Subcutaneous abdominal adipose tissue (tissue), 5 donors: ENCODE measurements at regions not wholly inside any gene's neighbourhood (a gene's known extent, or its start where the extent isn't known, plus 50 kb on each side); places are given as distances from the start of the nearest gene placed in this dataset.
A peak's percentile ranks its signal among the peaks of the same experiment; 100 is the strongest.

Source experiments
- H3K27ac ChIP-seq: one replicate; pipeline ENCODE4 v1.7.0; 2013; ENCODE audit warnings: low read depth, mild to moderate bottlenecking, inconsistent platforms, low read length, moderate library complexity
- H3K27me3 ChIP-seq, 5 donors: one replicate each; pipeline ENCODE4 v1.7.0; 2013; ENCODE audit warnings: low read length in 5 of 5, inconsistent platforms in 1 of 5; ENCODE audit not compliant: control insufficient read depth in 5 of 5, insufficient read depth in 4 of 5
- H3K36me3 ChIP-seq, 5 donors: one replicate each; pipeline ENCODE4 v1.7.0; 2013; ENCODE audit warnings: low read length in 5 of 5; ENCODE audit not compliant: control insufficient read depth in 5 of 5, insufficient read depth in 5 of 5
- H3K4me1 ChIP-seq, 5 donors: one replicate each; pipeline ENCODE4 v1.7.0; 2013; ENCODE audit warnings: low read length in 5 of 5, mild to moderate bottlenecking in 3 of 5, moderate library complexity in 1 of 5; ENCODE audit not compliant: control insufficient read depth in 5 of 5, insufficient read depth in 5 of 5
- H3K4me3 ChIP-seq, 5 donors: one replicate each; pipeline ENCODE4 v1.7.0; 2013; ENCODE audit warnings: low read length in 5 of 5, low read depth in 1 of 5
- H3K9ac ChIP-seq, 5 donors: one replicate each; pipeline ENCODE4 v1.7.0; 2013; ENCODE audit warnings: low read length in 5 of 5, mild to moderate bottlenecking in 4 of 5, moderate library complexity in 3 of 5
- H3K9me3 ChIP-seq, 5 donors: one replicate each; pipeline ENCODE4 v1.7.0; 2013; ENCODE audit warnings: low read length in 5 of 5; ENCODE audit not compliant: control insufficient read depth in 5 of 5
- donor health status: healthy.
- donor health status: healthy.
- donor health status: healthy.
- donor health status: healthy.
- donor health status: healthy.

DNA sequence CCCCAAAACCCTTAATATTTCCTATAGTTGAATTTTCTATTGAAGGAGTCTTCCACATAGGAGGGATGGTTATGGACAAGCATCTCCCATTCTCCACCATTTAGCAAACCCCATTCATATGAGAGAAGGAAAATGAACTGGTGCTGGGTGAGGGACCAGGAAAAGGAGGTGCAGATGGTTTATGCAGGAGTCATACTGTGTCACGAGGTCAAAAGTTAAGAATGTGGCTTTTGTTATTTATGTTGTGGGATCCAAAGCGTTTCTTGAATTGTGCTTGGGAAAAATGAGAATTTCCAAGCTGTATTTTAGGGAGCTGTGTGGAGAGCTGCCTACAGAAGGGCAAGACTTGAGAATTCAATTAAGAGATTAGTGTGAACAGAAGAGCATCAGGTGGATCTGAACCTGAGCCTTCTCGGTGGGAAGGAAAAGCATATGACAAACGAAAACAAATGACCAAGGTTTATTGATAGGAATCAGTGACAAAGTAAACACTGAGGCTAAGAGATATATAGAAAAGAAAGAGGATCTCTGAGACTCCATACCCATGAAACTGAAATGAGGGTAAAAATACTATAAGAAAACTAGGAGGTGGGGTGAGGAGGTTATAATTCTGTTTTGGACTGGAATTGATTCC is 473.3 kb upstream of the NR2F2 start:
- Histone ChIP-seq H3K27me3 (no peaks in the 10 kb centered on the region), H3K4me3 (no peak overlapping the region), H3K4me1 (peaks cover 0 to 11% (median 9%) of the 10 kb centered on the region in 5 donors), H3K9me3 (no peaks in the 10 kb centered on the region), H3K9ac (no peak overlapping the region), H3K36me3 (no peaks in the 10 kb centered on the region), H3K27ac (peak overlapping the region; percentile 2)

DNA sequence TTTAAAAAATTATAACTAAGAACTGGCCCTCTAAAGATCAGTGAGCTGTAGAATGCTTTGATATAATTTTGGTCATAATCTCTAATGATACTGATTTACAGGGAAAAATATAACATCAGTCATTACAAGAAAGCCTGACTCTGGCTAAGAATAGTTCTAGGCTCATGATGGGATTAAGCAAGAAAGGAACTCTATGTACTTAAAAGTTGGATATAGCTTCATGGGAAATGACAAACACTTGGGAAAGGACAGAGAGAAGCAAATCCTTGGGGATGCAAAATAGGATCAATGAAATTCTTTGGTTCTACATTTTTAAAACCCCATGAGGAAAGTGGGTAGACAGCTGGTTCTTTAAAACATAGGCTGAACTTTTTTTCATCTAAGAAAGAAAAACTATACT is 472.7 kb upstream of the NR2F2 start:
- H3K9me3 ChIP-seq, result no peaks in the 10 kb centered on the region
- H3K36me3 ChIP-seq, result no peaks in the 10 kb centered on the region
- H3K4me1 ChIP-seq, result peaks cover 0 to 11% (median 9%) of the 10 kb centered on the region in 5 donors
- H3K9ac ChIP-seq, result no peak overlapping the region
- H3K27ac ChIP-seq, result no peak overlapping the region
- H3K4me3 ChIP-seq, result no peak overlapping the region
- no peaks in the 10 kb centered on the region for H3K27me3 ChIP-seq

DNA sequence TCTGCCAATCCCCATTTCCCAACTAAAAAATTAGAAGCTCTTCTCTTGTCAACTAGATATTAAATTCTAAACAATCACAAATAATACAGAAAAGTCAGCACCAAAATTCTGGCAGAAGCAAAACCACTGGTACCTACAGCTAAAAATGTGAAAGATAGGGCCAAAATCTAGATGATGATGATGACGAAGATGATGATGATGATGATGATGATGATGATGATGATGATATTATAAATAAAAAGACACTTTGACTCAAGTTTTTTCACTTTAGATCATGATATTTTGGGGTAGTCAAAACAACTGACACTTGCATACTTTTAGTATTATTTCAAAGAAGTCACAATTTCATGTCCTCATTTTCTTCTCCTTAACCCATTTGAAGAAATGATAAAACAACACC is 470.1 kb upstream of the NR2F2 start:
- no peak overlapping the region for H3K27ac ChIP-seq
- H3K36me3 ChIP-seq, result no peaks in the 10 kb centered on the region
- H3K4me1 ChIP-seq, result peaks cover 0 to 11% (median 9%) of the 10 kb centered on the region in 5 donors
- H3K27me3 ChIP-seq, result no peaks in the 10 kb centered on the region
- H3K9ac ChIP-seq, result no peak overlapping the region
- no peaks in the 10 kb centered on the region for H3K9me3 ChIP-seq
- no peak overlapping the region for H3K4me3 ChIP-seq

DNA sequence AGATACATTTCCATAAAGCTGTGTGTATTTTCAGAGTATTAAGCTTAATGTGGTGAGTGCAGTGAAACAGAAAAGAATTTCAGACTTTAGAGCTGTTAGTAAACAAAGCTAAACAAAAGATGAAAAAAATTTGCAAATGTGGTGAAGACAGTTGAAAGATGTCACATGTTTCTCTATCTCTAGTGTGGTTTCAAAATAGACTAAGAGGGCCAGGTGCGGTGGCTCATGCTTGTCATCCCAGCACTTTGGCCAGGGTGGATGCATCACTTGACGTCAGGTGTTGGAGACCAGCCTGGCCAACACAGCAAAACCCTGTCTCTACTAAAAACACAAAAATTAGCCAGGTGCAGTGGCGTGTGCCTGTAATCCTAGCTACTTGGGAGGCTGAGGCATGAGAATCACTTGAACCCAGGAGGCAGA is 466.0 kb upstream of the NR2F2 start:
- Histone ChIP-seq H3K9me3 (no peaks in the 10 kb centered on the region), H3K4me3 (no peak overlapping the region), H3K4me1 (no peaks in the 10 kb centered on the region), H3K27me3 (no peaks in the 10 kb centered on the region), H3K36me3 (no peaks in the 10 kb centered on the region), H3K27ac (no peak overlapping the region), H3K9ac (no peak overlapping the region)

DNA sequence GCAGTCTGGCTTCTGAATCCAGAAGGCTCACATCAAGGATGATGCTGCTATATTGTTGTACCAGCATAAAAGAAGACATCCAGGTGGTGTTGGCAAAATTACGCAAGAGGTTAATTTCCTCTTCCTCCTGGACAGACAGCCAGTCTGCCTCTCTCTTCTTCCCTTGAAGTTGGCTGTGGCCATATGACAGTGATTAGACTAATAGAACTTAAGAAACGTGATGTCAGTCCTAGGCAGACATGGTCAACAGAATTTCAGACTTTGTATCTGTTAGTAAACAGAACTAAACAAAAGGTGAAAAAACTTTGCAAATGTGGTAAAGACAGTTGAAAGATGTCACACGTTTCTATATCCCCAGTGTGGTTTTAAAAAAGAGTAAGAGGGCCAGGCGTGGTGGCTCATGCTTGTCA is 465.2 kb upstream of the NR2F2 start:
- Histone ChIP-seq H3K4me1 (no peaks in the 10 kb centered on the region), H3K27ac (no peak overlapping the region), H3K27me3 (no peaks in the 10 kb centered on the region)

DNA sequence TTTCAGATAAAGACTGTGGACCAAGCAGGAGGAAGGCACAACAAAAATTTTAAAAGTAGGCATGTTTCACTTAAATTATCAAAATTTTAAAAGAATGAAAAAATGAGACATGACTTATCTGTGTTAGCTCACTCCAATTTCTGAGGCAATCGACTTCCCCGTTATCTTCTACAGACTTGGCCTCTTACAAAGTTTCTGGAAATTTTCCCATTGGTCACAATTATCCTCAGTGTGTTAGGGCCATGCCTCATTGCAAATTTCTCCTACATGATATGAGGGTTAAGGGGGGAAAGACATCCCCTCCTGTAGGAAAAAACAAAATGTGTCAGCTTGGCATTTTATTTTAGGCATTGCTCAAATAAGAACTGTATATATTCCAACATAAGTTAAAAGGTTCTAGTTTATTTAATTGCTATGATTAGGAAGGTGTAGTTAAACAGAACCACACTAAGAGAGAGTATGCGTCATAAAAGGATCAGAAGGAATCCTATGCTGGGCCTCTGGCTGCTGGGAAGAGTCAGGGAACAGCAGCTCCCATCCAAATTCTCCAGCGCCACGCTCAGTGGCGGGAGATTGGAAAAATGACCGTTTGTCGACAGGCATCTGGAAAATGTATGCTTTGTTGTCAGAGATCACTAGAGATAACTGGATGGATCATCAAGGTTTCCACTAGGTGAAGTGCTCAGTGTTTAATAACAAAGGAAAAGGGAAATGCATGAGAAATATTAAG is 463.6 kb upstream of the NR2F2 start:
- Histone ChIP-seq H3K4me1 (no peaks in the 10 kb centered on the region), H3K9ac (no peak overlapping the region), H3K4me3 (no peak overlapping the region), H3K27ac (no peak overlapping the region), H3K27me3 (no peaks in the 10 kb centered on the region), H3K9me3 (no peaks in the 10 kb centered on the region), H3K36me3 (no peaks in the 10 kb centered on the region)

More for the DNA sequence above, 465.2 kb upstream of the NR2F2 start:
- H3K4me3 ChIP-seq, result no peak overlapping the region
- no peak overlapping the region for H3K9ac ChIP-seq
- no peaks in the 10 kb centered on the region for H3K9me3 ChIP-seq
- H3K36me3 ChIP-seq, result no peaks in the 10 kb centered on the region

DNA sequence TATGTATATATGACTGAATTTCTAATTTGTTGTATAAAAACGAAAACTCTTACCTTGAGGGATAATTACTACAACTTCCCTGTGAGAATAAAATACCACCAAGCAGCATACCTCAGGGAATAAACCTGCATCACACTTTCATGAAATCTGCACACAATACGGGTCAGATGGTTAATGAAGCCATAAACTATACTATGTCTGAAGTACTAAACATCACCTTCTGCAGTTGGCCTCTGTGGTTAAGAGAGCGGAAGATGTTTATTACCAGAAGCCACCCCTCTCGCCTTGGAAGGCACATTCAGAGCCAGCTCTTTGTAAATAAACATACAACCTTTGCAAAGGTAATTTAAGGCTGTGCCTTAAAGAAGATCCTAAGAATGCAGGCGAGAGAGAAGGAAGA is 462.1 kb upstream of the NR2F2 start:
- Histone ChIP-seq H3K9me3 (no peaks in the 10 kb centered on the region), H3K36me3 (no peaks in the 10 kb centered on the region), H3K27ac (no peak overlapping the region), H3K9ac (no peak overlapping the region), H3K4me1 (no peaks in the 10 kb centered on the region), H3K4me3 (no peak overlapping the region), H3K27me3 (no peaks in the 10 kb centered on the region)

DNA sequence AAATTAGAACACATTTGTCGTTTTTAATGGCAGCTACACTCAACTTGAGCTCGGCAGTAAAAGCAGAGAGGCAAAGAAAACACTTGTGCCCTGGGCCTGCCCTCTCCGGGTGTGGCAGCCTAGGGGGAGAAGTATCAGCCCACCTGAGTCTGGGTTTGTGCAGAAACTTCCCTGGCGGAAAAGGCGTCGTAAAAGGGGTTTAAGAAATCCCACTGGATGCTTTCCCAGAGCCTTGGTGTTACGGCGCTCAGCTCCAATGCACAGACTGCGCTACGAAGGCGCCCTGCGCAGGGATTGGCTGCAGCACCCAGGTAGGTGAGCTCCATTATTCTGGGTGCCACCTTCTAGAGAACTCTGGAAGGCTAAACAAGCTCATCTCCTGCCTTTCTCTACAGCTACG is 461.5 kb upstream of the NR2F2 start:
- Histone ChIP-seq H3K4me1 (no peaks in the 10 kb centered on the region), H3K9me3 (no peaks in the 10 kb centered on the region), H3K27me3 (no peaks in the 10 kb centered on the region), H3K27ac (no peak overlapping the region), H3K9ac (no peak overlapping the region), H3K36me3 (no peaks in the 10 kb centered on the region), H3K4me3 (no peak overlapping the region)

DNA sequence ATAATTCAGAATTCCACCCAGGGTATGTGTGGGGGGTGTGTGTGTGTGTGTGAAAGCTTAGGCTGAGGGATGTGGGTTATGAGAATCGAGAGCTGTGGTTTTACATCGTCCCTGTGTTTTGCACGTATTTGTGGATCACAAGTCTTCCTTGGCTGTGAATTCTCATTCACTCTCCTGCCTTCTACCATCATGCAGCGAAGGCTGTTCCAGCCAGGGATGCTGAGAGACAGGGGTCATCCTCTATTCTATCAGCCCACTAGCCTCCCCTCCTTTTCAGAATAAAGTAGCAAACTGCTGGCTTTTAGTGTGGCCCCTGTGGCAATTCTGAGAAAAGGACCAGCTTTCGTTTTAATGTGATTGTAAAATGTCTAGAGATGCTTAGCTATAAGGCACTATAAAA is 460.6 kb upstream of the NR2F2 start:
- no peak overlapping the region for H3K27ac ChIP-seq
- peaks cover 0 to 4% (median 0%) of the 10 kb centered on the region in 5 donors for H3K4me1 ChIP-seq
- no peaks in the 10 kb centered on the region for H3K27me3 ChIP-seq
- no peak overlapping the region for H3K9ac ChIP-seq
- H3K36me3 ChIP-seq, result no peaks in the 10 kb centered on the region
- H3K4me3 ChIP-seq, result no peak overlapping the region
- H3K9me3 ChIP-seq, result no peaks in the 10 kb centered on the region

DNA sequence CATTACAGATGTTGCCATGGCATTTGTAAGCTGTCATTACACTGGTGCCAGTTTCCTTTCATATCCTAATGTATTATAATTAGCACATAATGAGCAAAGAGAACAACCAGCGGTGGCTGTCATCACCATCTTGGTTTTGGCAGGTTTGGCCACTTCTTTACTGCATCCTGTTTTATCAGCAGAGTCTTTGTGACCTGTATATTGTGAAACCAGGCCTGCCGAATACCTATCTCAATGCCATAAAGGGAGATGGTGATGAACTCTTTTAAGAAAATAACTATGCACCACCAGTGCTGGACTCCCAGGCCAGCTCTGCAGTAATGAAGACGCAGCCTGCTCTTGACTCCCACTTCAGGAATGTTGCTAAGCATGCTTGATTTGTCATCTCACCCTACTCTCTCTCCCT is 458.1 kb upstream of the NR2F2 start:
- no peak overlapping the region for H3K4me3 ChIP-seq
- no peaks in the 10 kb centered on the region for H3K36me3 ChIP-seq
- H3K9ac ChIP-seq, result no peak overlapping the region
- H3K27ac ChIP-seq, result no peak overlapping the region
- peaks cover 0 to 7% (median 0%) of the 10 kb centered on the region in 5 donors for H3K4me1 ChIP-seq
- H3K9me3 ChIP-seq, result no peaks in the 10 kb centered on the region
- H3K27me3 ChIP-seq, result no peaks in the 10 kb centered on the region
